ENCODE measurements at regions not wholly inside any gene's neighbourhood (a gene's known extent, or its start where the extent isn't known, plus 50 kb on each side); places are given as distances from the start of the nearest gene placed in this dataset.
"Not testable (repeated sequence)": the region's sequence is repeated elsewhere in the genome, so short reads cannot be mapped to it uniquely, and the experiment has no call there.

GRCh38 chr3:176051766-176052165, 1145.5 kb downstream of the TBL1XR1 start:
- no peak for DNase-seq

GRCh38 chr3:176046703-176047102, 1150.6 kb downstream of the TBL1XR1 start:
- DNase-seq, result no peak

GRCh38 chr3:176041812-176042211, 1155.5 kb downstream of the TBL1XR1 start:
- peak; percentile 62 for DNase-seq

GRCh38 chr3:176041185-176041584, 1156.1 kb downstream of the TBL1XR1 start:
- DNase-seq, result no peak

GRCh38 chr3:176037636-176038035, 1159.6 kb downstream of the TBL1XR1 start:
- DNase-seq, result no peak

GRCh38 chr3:176032043-176032442, 1165.2 kb downstream of the TBL1XR1 start:
- no peak for DNase-seq

- DNase-seq, result not testable (repeated sequence)
Measured at GRCh38 chr3:176016203-176016602, 1157.1 kb downstream of the NAALADL2 start.

GRCh38 chr3:176015228-176015627, 1156.1 kb downstream of the NAALADL2 start:
- not testable (repeated sequence) for DNase-seq

GRCh38 chr3:176009256-176009655, 1150.1 kb downstream of the NAALADL2 start:
- DNase-seq, result no peak

- DNase-seq, result no peak
Measured at GRCh38 chr3:176005564-176005963, 1146.4 kb downstream of the NAALADL2 start.

GRCh38 chr3:175989161-175989560, 1130.0 kb downstream of the NAALADL2 start:
- no peak for DNase-seq

- peak; percentile 3 for DNase-seq
Measured at GRCh38 chr3:175988401-175988800, 1129.3 kb downstream of the NAALADL2 start.

GRCh38 chr3:175985781-175986180, 1126.6 kb downstream of the NAALADL2 start:
- no peak for DNase-seq

- DNase-seq, result no peak
Measured at GRCh38 chr3:175983379-175983778, 1124.2 kb downstream of the NAALADL2 start.

- peak; percentile 58 for DNase-seq
Measured at GRCh38 chr3:175980486-175981090, 1121.5 kb downstream of the NAALADL2 start.

GRCh38 chr3:175977968-175978752, 1119.0 kb downstream of the NAALADL2 start:
- no peak for DNase-seq

GRCh38 chr3:175969456-175969855, 1110.3 kb downstream of the NAALADL2 start:
- no peak for DNase-seq

GRCh38 chr3:175965036-175965435, 1105.9 kb downstream of the NAALADL2 start:
- no peak for DNase-seq

- DNase-seq, result no peak
Measured at GRCh38 chr3:175957427-175957826, 1098.3 kb downstream of the NAALADL2 start.

GRCh38 chr3:175956964-175957363, 1097.8 kb downstream of the NAALADL2 start:
- DNase-seq, result no peak

GRCh38 chr3:175951047-175951694, 1092.0 kb downstream of the NAALADL2 start:
- DNase-seq, result no peak

- DNase-seq, result no peak
Measured at GRCh38 chr3:175948041-175948440, 1088.9 kb downstream of the NAALADL2 start.

GRCh38 chr3:175941352-175941751, 1082.2 kb downstream of the NAALADL2 start:
- no peak for DNase-seq
